H1 (cell line): ENCODE measurements at regions not wholly inside any gene's neighbourhood (a gene's known extent, or its start where the extent isn't known, plus 50 kb on each side); places are given as distances from the start of the nearest gene placed in this dataset.

Experiments used
- CTCF ChIA-PET: fragments of 300-600 bp; sonication (Branson Sonifier 250); formaldehyde crosslinking; loops from one replicate; lab custom pipeline; 2021; ENCODE audit not compliant: partially characterized antibody; lab: Charles Lee
- POLR2A ChIA-PET: fragments of 300-600 bp; sonication (Branson Sonifier 250); formaldehyde crosslinking; loops from one replicate; lab custom pipeline; 2021; ENCODE audit warnings: inconsistent platforms; ENCODE audit not compliant: partially characterized antibody; lab: Charles Lee
- DNase-seq, 2 experiments: peaks; one replicate each; pipeline versions ENCODE4 v3.0.0 to v3.0.0-alpha.2; 2010 to 2022; ENCODE audit warnings: low spot score in 2 of 2, low read depth in 1 of 2, mixed read lengths in 1 of 2
- FAIRE-seq: peaks from 2 replicates; lab custom pipeline; 2011; peaks lifted over from hg19 to GRCh38; lab: Jason Lieb, UNC
- H2AFZ ChIP-seq: 2 replicates; pipeline ENCODE4 v1.8.1; 2012; ENCODE audit warnings: low read length, inconsistent platforms
- H2AK5ac ChIP-seq: 2 replicates; pipeline ENCODE4 v1.6.1; 2013; ENCODE audit warnings: low read depth, low read length
- H2BK120ac ChIP-seq: replicated peaks from 2 replicates; pipeline ENCODE3; 2013; ENCODE audit warnings: low read depth, low read length, inconsistent platforms
- H2BK12ac ChIP-seq: 2 replicates; pipeline ENCODE4 v1.6.1; 2013; ENCODE audit warnings: low read depth, low read length
- H2BK15ac ChIP-seq: 2 replicates; pipeline ENCODE4 v1.6.1; 2013; ENCODE audit warnings: low read length
- H2BK20ac ChIP-seq: 2 replicates; pipeline ENCODE4 v1.6.1; 2013; ENCODE audit warnings: low read length
- H2BK5ac ChIP-seq: 2 replicates; pipeline ENCODE4 v1.6.1; 2013; ENCODE audit warnings: low read depth, low read length
- H3K14ac ChIP-seq: 2 replicates; pipeline ENCODE4 v1.6.1; 2013; ENCODE audit warnings: inconsistent platforms; ENCODE audit not compliant: insufficient read length
- H3K18ac ChIP-seq: 2 replicates; pipeline ENCODE4 v1.6.1; 2013; ENCODE audit warnings: low read length; ENCODE audit errors: extremely low read depth
- H3K23ac ChIP-seq: 2 replicates; pipeline ENCODE4 v1.6.1; 2013; ENCODE audit warnings: inconsistent platforms; ENCODE audit not compliant: insufficient read length
- H3K23me2 ChIP-seq: 2 replicates; pipeline ENCODE4 v1.6.1; 2013; ENCODE audit warnings: low read depth, low read length
- H3K27ac ChIP-seq: 2 replicates; pipeline ENCODE4 v1.6.1; 2011; ENCODE audit warnings: low read depth, low read length, inconsistent platforms
- H3K27me3 ChIP-seq, 4 experiments: replicated peaks in 1 of 4; 1 replicate in 1 of 4; 2 replicates in 3 of 4; pipeline versions ENCODE4 v1.6.1 to v1.8.1; 2011 to 2013; ENCODE audit warnings: low read length in 3 of 4, mild to moderate bottlenecking in 3 of 4, inconsistent platforms in 2 of 4, mixed read lengths in 2 of 4, moderate library complexity in 1 of 4; ENCODE audit not compliant: control insufficient read depth in 3 of 4, insufficient read depth in 3 of 4; ENCODE audit errors: extremely low read depth in 1 of 4
- H3K36me3 ChIP-seq, 4 experiments: 2 replicates each; pipeline versions ENCODE4 v1.6.1 to v1.8.1; 2011 to 2013; ENCODE audit warnings: mild to moderate bottlenecking in 4 of 4, low read length in 3 of 4, moderate library complexity in 2 of 4, control low read depth in 1 of 4, inconsistent platforms in 1 of 4; ENCODE audit not compliant: insufficient read depth in 4 of 4, control insufficient read depth in 2 of 4
- H3K4ac ChIP-seq: replicated peaks from 2 replicates; pipeline ENCODE3; 2013; ENCODE audit warnings: low read length, low read depth, mixed read lengths, inconsistent platforms; ENCODE audit not compliant: insufficient read length
- H3K4me1 ChIP-seq, 4 experiments: replicated peaks in 1 of 4; 1 replicate in 1 of 4; 2 replicates in 3 of 4; pipeline versions ENCODE4 v1.6.1 to v1.8.1; 2011 to 2013; ENCODE audit warnings: low read length in 3 of 4, inconsistent platforms in 2 of 4, mixed read lengths in 1 of 4; ENCODE audit not compliant: insufficient read depth in 4 of 4, control insufficient read depth in 3 of 4
- H3K4me2 ChIP-seq, 2 experiments: 2 replicates each; pipeline versions ENCODE4 v1.6.1 to v1.8.1; 2011 to 2013; ENCODE audit warnings: low read depth in 2 of 2, low read length in 2 of 2, control low read depth in 1 of 2, inconsistent platforms in 1 of 2, mild to moderate bottlenecking in 1 of 2; ENCODE audit not compliant: insufficient read depth in 1 of 2
- H3K4me3 ChIP-seq, 4 experiments: fragments of 200-600, 300-600 bp in 1 of 4; sonication (generic), shearing (Covaris generic), sonication (Bioruptor Twin) in 1 of 4; 2 replicates each; pipeline versions ENCODE4 v1.5.1 to v1.8.1; 2011 to 2016; ENCODE audit warnings: low read length in 4 of 4, low read depth in 3 of 4, control low read depth in 2 of 4, inconsistent platforms in 2 of 4, mild to moderate bottlenecking in 2 of 4, mixed read lengths in 1 of 4, moderate library complexity in 1 of 4; ENCODE audit not compliant: insufficient read depth in 2 of 4; ENCODE audit errors: extremely low read depth in 1 of 4
- H3K56ac ChIP-seq: replicated peaks from 2 replicates; pipeline ENCODE3; 2013; ENCODE audit warnings: low read depth, mild to moderate bottlenecking, mixed read lengths, low read length, inconsistent platforms; ENCODE audit not compliant: insufficient read length
- H3K79me1 ChIP-seq: 2 replicates; pipeline ENCODE4 v1.6.1; 2013; ENCODE audit warnings: low read depth, low read length, control low read depth
- H3K79me2 ChIP-seq, 2 experiments: 2 replicates each; pipeline versions ENCODE4 v1.6.1 to v1.8.1; 2012 to 2013; ENCODE audit warnings: low read length in 2 of 2, mild to moderate bottlenecking in 2 of 2, inconsistent platforms in 1 of 2; ENCODE audit not compliant: insufficient read depth in 2 of 2, control insufficient read depth in 1 of 2
- H3K9ac ChIP-seq, 4 experiments: replicated peaks in 1 of 4; 1 replicate in 1 of 4; 2 replicates in 3 of 4; pipeline versions ENCODE4 v1.6.1 to v1.8.1; 2011 to 2013; ENCODE audit warnings: low read depth in 3 of 4, low read length in 3 of 4, control low read depth in 2 of 4, mild to moderate bottlenecking in 2 of 4, moderate library complexity in 2 of 4, inconsistent platforms in 1 of 4; ENCODE audit errors: extremely low read depth in 1 of 4
- H3K9me3 ChIP-seq, 2 experiments: 2 replicates each; pipeline versions ENCODE4 v1.6.1 to v1.8.1; 2012 to 2013; ENCODE audit warnings: mild to moderate bottlenecking in 2 of 2, moderate library complexity in 2 of 2, control low read depth in 1 of 2, inconsistent platforms in 1 of 2, low read depth in 1 of 2, low read length in 1 of 2, mixed read lengths in 1 of 2; ENCODE audit not compliant: insufficient read depth in 2 of 2
- H4K20me1 ChIP-seq, 2 experiments: replicated peaks in 1 of 2; 2 replicates each; pipeline versions ENCODE3 to v1.8.1; 2011 to 2013; ENCODE audit warnings: inconsistent platforms in 2 of 2, low read length in 2 of 2, mild to moderate bottlenecking in 1 of 2; ENCODE audit not compliant: insufficient read depth in 2 of 2, control insufficient read depth in 1 of 2
- H4K5ac ChIP-seq: 2 replicates; pipeline ENCODE4 v1.6.1; 2013; ENCODE audit warnings: low read length, low read depth, mixed read lengths, inconsistent platforms; ENCODE audit not compliant: insufficient read length
- H4K8ac ChIP-seq: 2 replicates; pipeline ENCODE4 v1.8.0; 2013; ENCODE audit warnings: mild to moderate bottlenecking, moderate library complexity, low read length, inconsistent platforms; ENCODE audit not compliant: insufficient read depth; ENCODE audit errors: extremely low read depth
- H4K91ac ChIP-seq: replicated peaks from 2 replicates; pipeline ENCODE3; 2013; ENCODE audit warnings: low read length, mixed read lengths, inconsistent platforms; ENCODE audit not compliant: insufficient read length
- BRCA1 ChIP-seq: IDR thresholded peaks from 2 replicates; pipeline ENCODE4 v1.6.1; 2012; ENCODE audit warnings: low read depth, low read length, improper control_type of control experiment
- CEBPB ChIP-seq: IDR thresholded peaks from 2 replicates; pipeline ENCODE4 v1.6.1; 2012; ENCODE audit warnings: low read depth, low read length
- CTBP2 ChIP-seq: IDR thresholded peaks from 2 replicates; pipeline ENCODE4 v1.7.0; 2011; ENCODE audit warnings: borderline replicate concordance, mild to moderate bottlenecking, moderate library complexity, mixed read lengths, low read length; ENCODE audit not compliant: insufficient read depth, insufficient read length
- CTCF ChIP-seq, 3 experiments: IDR thresholded peaks; 1 replicate in 2 of 3; 2 replicates in 1 of 3; pipeline versions ENCODE4 v1.5.1 to v1.6.1; 2011; ENCODE audit warnings: low read length in 3 of 3, mild to moderate bottlenecking in 3 of 3, inconsistent platforms in 2 of 3, low read depth in 1 of 3, moderate library complexity in 1 of 3; ENCODE audit not compliant: insufficient read depth in 1 of 3; ENCODE audit errors: control extremely low read depth in 1 of 3
- EZH2 ChIP-seq: fragments of 200-600 bp; sonication (generic); IDR thresholded peaks from 2 replicates; pipeline ENCODE4 v1.7.1; 2012; ENCODE audit warnings: low read depth, mild to moderate bottlenecking, moderate library complexity, low read length, inconsistent platforms; ENCODE audit not compliant: severe bottlenecking
- HDAC6 ChIP-seq: IDR thresholded peaks from one replicate; pipeline ENCODE4 v1.7.1; 2012; ENCODE audit warnings: low read depth, mild to moderate bottlenecking, inconsistent platforms, low read length, moderate library complexity
- MAX ChIP-seq: IDR thresholded peaks from 2 replicates; pipeline ENCODE4 v1.6.1; 2012; ENCODE audit warnings: inconsistent platforms
- PHF8 ChIP-seq: fragments of 200-600 bp; sonication (generic); conservative IDR thresholded peaks from 2 replicates; pipeline ENCODE4 v1.7.1; 2012; ENCODE audit warnings: low read depth, mild to moderate bottlenecking, inconsistent platforms, low read length, moderate library complexity
- POU5F1 ChIP-seq: IDR thresholded peaks from 2 replicates; pipeline ENCODE4 v1.6.1; 2011; ENCODE audit warnings: low read depth, mild to moderate bottlenecking, low read length, moderate library complexity
- SP4 ChIP-seq: IDR thresholded peaks from 2 replicates; pipeline ENCODE4 v1.6.1; 2012; ENCODE audit warnings: low read length, inconsistent platforms
- TAF7 ChIP-seq: optimal IDR thresholded peaks from 2 replicates; pipeline ENCODE3; 2011; ENCODE audit warnings: low read depth, mild to moderate bottlenecking, inconsistent platforms, low read length, moderate library complexity, borderline replicate concordance
- ZNF274 ChIP-seq: IDR thresholded peaks from 2 replicates; pipeline ENCODE4 v1.7.0; 2012; ENCODE audit warnings: low read length, borderline replicate concordance; ENCODE audit errors: extremely low read depth

- Histone ChIP-seq H3K4ac (no peak overlapping the region), H4K8ac (no peak overlapping the region), H3K27ac (no peak overlapping the region), H2AFZ (no peak overlapping the region), H3K79me2 (no peaks in the 10 kb centered on the region), H3K4me2 (no peak overlapping the region), H4K91ac (no peak overlapping the region), H3K56ac (no peak overlapping the region), H3K36me3 (no peaks in the 10 kb centered on the region), H3K9ac (no peak overlapping the region), H3K23me2 (no peaks in the 10 kb centered on the region), H3K14ac (no peak overlapping the region), H3K4me3 (no peak overlapping the region), H4K5ac (no peak overlapping the region), H4K20me1 (no peaks in the 10 kb centered on the region), H3K27me3 (no peaks in the 10 kb centered on the region), H3K18ac (no peak overlapping the region), H2BK20ac (no peak overlapping the region), H3K23ac (no peak overlapping the region), H2BK5ac (no peak overlapping the region), H3K9me3 (no peaks in the 10 kb centered on the region), H3K79me1 (no peaks in the 10 kb centered on the region), H2BK12ac (no peak overlapping the region), H2AK5ac (no peak overlapping the region), H3K4me1 (no peaks in the 10 kb centered on the region), H2BK120ac (no peak overlapping the region), H2BK15ac (no peak overlapping the region)
- ChIA-PET POLR2A (no interaction called here), CTCF (interaction anchor here (1.5 kb wide), 1 partner anchor 141 kb away, joined by 3 read pairs; no protein-coding TSS in a partner anchor)
- DNase-seq: no peak
- TF ChIP-seq ZNF274 (no peak), HDAC6 (no peak), MAX (no peak), CTCF (IDR thresholded peaks at IDR 0.05; ENCODE audit: control extremely low read depth in 1 of 3, insufficient read depth in 1 of 3, low read depth in 1 of 3, low read length in 3 of 3) (no peak), CEBPB (no peak), TAF7 (no peak), POU5F1 (no peak), PHF8 (no peak), BRCA1 (no peak), EZH2 (no peak), CTBP2 (no peak), SP4 (no peak)
- FAIRE-seq: no peak
These were observed 141.6 kb upstream of the NPY2R start for GRCh38 chr4:155066871-155067270.
